Upper lobe of left lung (tissue), 6 donors: ENCODE measurements at regions not wholly inside any gene's neighbourhood (a gene's known extent, or its start where the extent isn't known, plus 50 kb on each side); places are given as distances from the start of the nearest gene placed in this dataset.
A peak's percentile ranks its signal among the peaks of the same experiment; 100 is the strongest.
"Not testable (repeated sequence)": the region's sequence is repeated elsewhere in the genome, so short reads cannot be mapped to it uniquely, and the experiment has no call there.

Experiments used
- ATAC-seq, 2 donors: fragments of 200-7000 bp; cut with Tn5 transposase; one replicate each; pipeline ENCODE4 v1.9.1; 2022; ENCODE audit warnings: mild to moderate bottlenecking in 2 of 2, moderate library complexity in 2 of 2; ENCODE audit not compliant: low FRiP score in 2 of 2
- DNase-seq, 2 donors: peaks; one replicate each; pipeline ENCODE4 v3.0.0-alpha.2; 2019 to 2020
- H3K27ac ChIP-seq, 4 donors: fragments of 200-600 bp; sonication (generic); one replicate each; pipeline ENCODE4 v1.5.1; 2016 to 2019
- H3K27me3 ChIP-seq, 4 donors: fragments of 200-600 bp; sonication (generic); one replicate each; pipeline ENCODE4 v1.5.1; 2017 to 2019
- H3K36me3 ChIP-seq, 4 donors: fragments of 200-600 bp; sonication (generic); one replicate each; pipeline ENCODE4 v1.5.1; 2016 to 2019
- H3K4me1 ChIP-seq, 4 donors: fragments of 200-600 bp; sonication (generic); one replicate each; pipeline ENCODE4 v1.5.1; 2018 to 2019
- H3K4me3 ChIP-seq, 4 donors: fragments of 200-600 bp; sonication (generic); one replicate each; pipeline ENCODE4 v1.5.1; 2017 to 2019; ENCODE audit warnings: mild to moderate bottlenecking in 2 of 4, moderate library complexity in 1 of 4
- H3K9me3 ChIP-seq, 4 donors: fragments of 200-600 bp; sonication (generic); one replicate each; pipeline ENCODE4 v1.5.1; 2018 to 2019
- EP300 ChIP-seq, 4 donors: sonication (generic); formaldehyde crosslinking; IDR thresholded peaks; one replicate each; pipeline ENCODE4 v1.5.1; 2017; ENCODE audit warnings: antibody characterized with exemption in 4 of 4, control low read depth in 2 of 4
- POLR2A ChIP-seq, 4 donors: fragments of 450-650 bp; IDR thresholded peaks; one replicate each; pipeline ENCODE4 v1.5.1; 2016 to 2017; ENCODE audit warnings: antibody characterized with exemption in 4 of 4, mild to moderate bottlenecking in 2 of 4
- POLR2AphosphoS5 ChIP-seq, 2 donors: sonication (generic); formaldehyde crosslinking; IDR thresholded peaks; one replicate each; pipeline ENCODE4 v1.5.1; 2017; ENCODE audit warnings: antibody characterized with exemption in 2 of 2
- WGBS, 2 donors: methylation state at CpG; one replicate each; pipeline ENCODE4 v1.1.5; 2017 to 2018; 5-methylcytosine and 5-hydroxymethylcytosine counted together
- TF ChIP-seq, protein P1 (sequence below), 6 experiments: fragments of 450-650 bp in 4 of 6; fragments of 200-600 bp in 2 of 6; sonication (generic) in 2 of 6; IDR thresholded peaks; one replicate each; pipeline ENCODE4 v1.5.1; 2016 to 2019; ENCODE audit warnings: antibody characterized with exemption in 6 of 6
- donor health status: DM: no; HTN: no; CAD: no; lungs with moderate emphysema.
- donor health status: DM: no; HTN: yes; CAD: no; lungs with severe emphysema.

- H3K27me3 ChIP-seq: no peaks in the 10 kb centered on the region
- WGBS, 2 donors: 36 to 43% methylated on average over 6 of the region's 6 CpGs
- H3K4me3 ChIP-seq: no peak overlapping the region
- H3K27ac ChIP-seq: no peak overlapping the region
- H3K36me3 ChIP-seq: no peaks in the 10 kb centered on the region
- DNase-seq (no peak), ATAC-seq (no peak)
- no peaks in the 10 kb centered on the region for H3K9me3 ChIP-seq
- TF ChIP-seq EP300 (IDR thresholded peaks at IDR 0.05) (no peak), POLR2AphosphoS5 (IDR thresholded peaks at IDR 0.05) (no peak), POLR2A (IDR thresholded peaks at IDR 0.05) (no peak)
- TF ChIP-seq, protein P1, sequence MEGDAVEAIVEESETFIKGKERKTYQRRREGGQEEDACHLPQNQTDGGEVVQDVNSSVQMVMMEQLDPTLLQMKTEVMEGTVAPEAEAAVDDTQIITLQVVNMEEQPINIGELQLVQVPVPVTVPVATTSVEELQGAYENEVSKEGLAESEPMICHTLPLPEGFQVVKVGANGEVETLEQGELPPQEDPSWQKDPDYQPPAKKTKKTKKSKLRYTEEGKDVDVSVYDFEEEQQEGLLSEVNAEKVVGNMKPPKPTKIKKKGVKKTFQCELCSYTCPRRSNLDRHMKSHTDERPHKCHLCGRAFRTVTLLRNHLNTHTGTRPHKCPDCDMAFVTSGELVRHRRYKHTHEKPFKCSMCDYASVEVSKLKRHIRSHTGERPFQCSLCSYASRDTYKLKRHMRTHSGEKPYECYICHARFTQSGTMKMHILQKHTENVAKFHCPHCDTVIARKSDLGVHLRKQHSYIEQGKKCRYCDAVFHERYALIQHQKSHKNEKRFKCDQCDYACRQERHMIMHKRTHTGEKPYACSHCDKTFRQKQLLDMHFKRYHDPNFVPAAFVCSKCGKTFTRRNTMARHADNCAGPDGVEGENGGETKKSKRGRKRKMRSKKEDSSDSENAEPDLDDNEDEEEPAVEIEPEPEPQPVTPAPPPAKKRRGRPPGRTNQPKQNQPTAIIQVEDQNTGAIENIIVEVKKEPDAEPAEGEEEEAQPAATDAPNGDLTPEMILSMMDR (IDR thresholded peaks at IDR 0.05): no peak
- peaks cover 6 to 9% (median 8%) of the 10 kb centered on the region in 4 donors for H3K4me1 ChIP-seq
These were observed 349.3 kb downstream of the SOX4 start for GRCh38 chr6:21942897-21943296.

DNA sequence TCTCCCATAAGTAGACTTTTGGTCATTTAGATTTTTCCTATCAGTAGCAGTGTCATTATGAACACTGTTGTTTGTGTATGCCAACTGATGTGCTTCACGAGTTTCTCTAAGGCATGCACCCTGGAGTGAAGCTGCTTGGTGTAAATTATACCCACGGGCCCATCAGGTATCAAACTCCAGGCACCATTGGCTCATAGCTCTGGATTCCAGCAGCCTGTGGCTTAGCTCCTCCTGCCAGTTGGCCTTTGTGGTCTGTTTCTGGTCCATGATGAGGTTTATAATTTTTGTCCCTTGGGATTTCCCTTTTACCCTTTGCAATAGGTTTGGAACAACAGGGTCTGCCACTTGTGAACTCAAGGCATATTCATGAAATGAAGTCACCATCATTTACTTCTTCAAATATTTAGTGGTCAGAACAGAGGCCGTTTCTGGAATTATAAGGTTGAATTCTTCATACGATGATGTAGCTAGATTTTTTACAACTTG, 350.5 kb downstream of the PRL start:
- Histone ChIP-seq H3K4me3 (no peak overlapping the region), H3K36me3 (no peaks in the 10 kb centered on the region), H3K4me1 (peaks cover 20 to 35% (median 26%) of the 10 kb centered on the region in 4 donors), H3K27ac (no peak overlapping the region), H3K27me3 (no peaks in the 10 kb centered on the region), H3K9me3 (no peaks in the 10 kb centered on the region)
- DNase-seq (no peak), ATAC-seq (peak in 1 of 2 donors; percentile 54)
- TF ChIP-seq EP300 (IDR thresholded peaks at IDR 0.05) (no peak), POLR2A (IDR thresholded peaks at IDR 0.05) (no peak), POLR2AphosphoS5 (IDR thresholded peaks at IDR 0.05) (no peak)
- TF ChIP-seq, protein P1 (IDR thresholded peaks at IDR 0.05): no peak
- WGBS, 2 donors: 44 to 72% methylated on average over 3 to 4 of the region's 4 CpGs

DNA sequence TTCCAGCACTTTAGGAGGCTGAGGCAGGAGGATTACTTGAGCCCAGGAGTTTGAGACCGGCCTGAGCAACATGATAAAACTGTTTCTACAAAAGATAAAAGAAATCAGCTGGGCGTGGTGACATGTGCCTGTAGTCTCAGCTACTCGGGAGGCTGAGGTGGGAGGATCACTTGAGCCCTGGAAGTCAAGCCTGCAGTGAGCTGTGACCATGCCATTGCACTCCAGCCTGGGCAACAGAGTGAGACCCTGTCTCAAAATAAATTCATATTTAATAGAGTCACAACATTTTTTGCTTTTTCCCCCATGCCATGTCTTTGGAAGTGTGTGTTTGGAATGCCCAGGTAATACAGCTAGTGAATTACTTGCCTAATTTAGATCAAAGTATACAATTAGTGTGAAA, 349.6 kb downstream of the PRL start:
- not testable (repeated sequence) for DNase-seq
- H3K27ac ChIP-seq: peak overlapping the region in 1 of 4 donors; percentile 34

DNA sequence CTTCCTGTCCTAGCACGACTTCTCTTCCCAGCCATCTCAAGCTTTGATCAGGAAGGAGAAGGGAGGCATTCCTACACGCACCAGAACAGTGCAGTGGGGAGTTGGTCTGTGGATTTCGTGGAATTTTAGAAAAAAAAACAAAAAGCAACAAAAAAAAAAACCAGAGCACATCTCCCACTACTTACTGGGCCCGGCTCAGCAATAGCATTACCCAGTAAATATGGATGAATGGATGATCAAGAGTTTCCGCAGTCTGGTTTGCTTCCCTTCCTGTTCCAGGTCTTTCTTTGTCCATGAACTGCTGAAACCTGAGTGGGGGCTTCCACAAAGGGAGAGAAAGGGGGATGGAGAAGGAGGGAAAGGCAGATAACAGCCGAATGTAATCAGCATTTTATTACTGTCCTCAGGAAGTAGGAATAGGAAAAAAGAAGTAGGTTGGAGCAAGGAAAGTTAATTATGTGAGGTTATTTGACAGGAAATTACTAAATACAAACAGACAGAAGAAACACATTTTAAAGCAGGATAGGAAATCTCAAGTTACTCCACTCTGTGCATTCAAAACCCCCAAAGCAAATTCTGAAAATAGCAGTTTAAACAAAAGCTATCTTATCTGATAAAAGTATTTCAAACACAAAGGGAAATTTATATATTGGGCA, 349.0 kb downstream of the PRL start:
- peak overlapping the region in 2 of 4 donors; percentile 17 to 34 for H3K27ac ChIP-seq
- 30 to 35% methylated on average over 6 of the region's 6 CpGs for WGBS, 2 donors
- no peak for TF ChIP-seq EP300 (IDR thresholded peaks at IDR 0.05)
- TF ChIP-seq, protein P1 (IDR thresholded peaks at IDR 0.05): no peak
- no peak for TF ChIP-seq POLR2A (IDR thresholded peaks at IDR 0.05)
- no peak for TF ChIP-seq POLR2AphosphoS5 (IDR thresholded peaks at IDR 0.05)

More for the DNA sequence above, 349.6 kb downstream of the PRL start:
- H3K4me3 ChIP-seq, H3K36me3 ChIP-seq, H3K27me3 ChIP-seq, ATAC-seq, H3K9me3 ChIP-seq: not testable (repeated sequence)
- peaks cover 20 to 41% (median 27%) of the 10 kb centered on the region in 4 donors for H3K4me1 ChIP-seq
- 81 to 83% methylated on average over 3 of the region's 3 CpGs for WGBS, 2 donors

GRCh38 chr6:21949211-21949801, 347.5 kb downstream of the PRL start:
- H3K4me1 ChIP-seq: peaks cover 18 to 42% (median 31%) of the 10 kb centered on the region in 4 donors
- TF ChIP-seq, protein P1 (IDR thresholded peaks at IDR 0.05): no peak
- TF ChIP-seq POLR2A (IDR thresholded peaks at IDR 0.05) (no peak), EP300 (IDR thresholded peaks at IDR 0.05) (no peak), POLR2AphosphoS5 (IDR thresholded peaks at IDR 0.05) (no peak)
- H3K27ac ChIP-seq: no peak overlapping the region
- DNase-seq: peak in 1 of 2 donors; percentile 24
- peak in 1 of 2 donors; percentile 64 for ATAC-seq
- H3K4me3 ChIP-seq: no peak overlapping the region
- H3K27me3 ChIP-seq: no peaks in the 10 kb centered on the region
- 30 to 45% methylated on average over 3 of the region's 3 CpGs for WGBS, 2 donors
- H3K36me3 ChIP-seq: no peaks in the 10 kb centered on the region
- no peaks in the 10 kb centered on the region for H3K9me3 ChIP-seq

More for the DNA sequence above, 349.0 kb downstream of the PRL start:
- Histone ChIP-seq H3K4me3 (no peak overlapping the region), H3K4me1 (peaks cover 16 to 41% (median 24%) of the 10 kb centered on the region in 4 donors), H3K27me3 (no peaks in the 10 kb centered on the region), H3K9me3 (no peaks in the 10 kb centered on the region), H3K36me3 (no peaks in the 10 kb centered on the region)
- DNase-seq (no peak), ATAC-seq (no peak)
